Skin of body (tissue), 1 donor: ENCODE measurements at regions not wholly inside any gene's neighbourhood (a gene's known extent, or its start where the extent isn't known, plus 50 kb on each side); places are given as distances from the start of the nearest gene placed in this dataset.
A peak's percentile ranks its signal among the peaks of the same experiment; 100 is the strongest.

Experiments used
- DNase-seq: peaks from one replicate; lab custom pipeline; 2025; lab: John Stamatoyannopoulos, UW

GRCh38 chr10:3948843-3949242 lies 163.8 kb upstream of the KLF6 start:
- DNase-seq = no peak

GRCh38 chr10:3946234-3947229 lies 161.5 kb upstream of the KLF6 start:
- no peak for DNase-seq

GRCh38 chr10:3945026-3945425 lies 160.0 kb upstream of the KLF6 start:
- no peak for DNase-seq

- DNase-seq = no peak
Observed at GRCh38 chr10:3944591-3944990, 159.6 kb upstream of the KLF6 start.

- DNase-seq = no peak
Observed at GRCh38 chr10:3943695-3944257, 158.8 kb upstream of the KLF6 start.

DNA sequence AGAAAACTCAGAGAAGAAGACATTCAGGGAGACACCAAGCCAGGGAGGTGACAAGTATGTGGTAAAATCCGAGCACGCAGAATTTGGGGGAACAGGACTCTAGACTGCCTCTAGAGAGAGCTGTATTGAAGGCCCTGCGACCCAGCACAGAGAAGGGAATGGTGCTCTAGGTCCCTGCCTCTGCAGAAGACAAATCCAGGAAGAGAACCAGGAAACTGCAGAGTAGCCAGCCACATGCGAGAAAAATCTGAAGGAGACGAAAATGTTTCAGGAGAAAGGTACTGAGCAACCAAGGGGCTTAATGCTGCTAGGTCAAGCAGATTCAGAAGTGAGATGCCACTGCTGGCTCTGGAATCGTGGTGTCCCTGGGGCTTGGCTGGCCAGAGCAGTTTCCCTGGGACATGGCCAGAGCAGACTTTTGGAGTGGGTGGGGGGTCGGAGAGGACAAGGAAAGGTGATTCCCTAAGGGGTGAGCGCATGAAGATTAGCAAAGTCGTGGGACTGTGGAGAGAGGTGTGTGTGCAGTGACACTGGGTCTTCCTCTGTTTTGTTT lies 158.0 kb upstream of the KLF6 start:
- DNase-seq = no peak

DNA sequence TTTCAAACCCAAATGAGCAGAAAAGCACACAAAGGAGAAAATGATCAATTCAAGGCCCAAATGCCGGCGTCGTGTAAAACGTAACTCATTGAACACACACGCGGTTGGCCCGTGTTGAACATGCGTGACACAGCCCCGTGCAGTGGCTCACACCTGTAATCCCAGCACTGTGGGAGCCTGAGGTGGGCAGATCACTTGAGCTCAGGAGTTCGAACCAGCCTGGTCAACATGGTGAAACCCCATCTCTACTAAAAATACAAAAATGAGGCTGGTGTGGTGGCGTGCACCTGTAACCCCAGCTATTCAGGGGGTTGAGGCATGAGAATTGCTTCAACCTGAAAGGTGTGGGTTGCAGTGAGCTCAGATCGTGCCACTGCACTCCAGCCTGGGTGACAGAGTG lies 156.7 kb upstream of the KLF6 start:
- no peak for DNase-seq

- DNase-seq = no peak
Observed at GRCh38 chr10:3936422-3937040, 151.5 kb upstream of the KLF6 start.

- no peak for DNase-seq
Observed at GRCh38 chr10:3935933-3936359, 150.9 kb upstream of the KLF6 start.

DNA sequence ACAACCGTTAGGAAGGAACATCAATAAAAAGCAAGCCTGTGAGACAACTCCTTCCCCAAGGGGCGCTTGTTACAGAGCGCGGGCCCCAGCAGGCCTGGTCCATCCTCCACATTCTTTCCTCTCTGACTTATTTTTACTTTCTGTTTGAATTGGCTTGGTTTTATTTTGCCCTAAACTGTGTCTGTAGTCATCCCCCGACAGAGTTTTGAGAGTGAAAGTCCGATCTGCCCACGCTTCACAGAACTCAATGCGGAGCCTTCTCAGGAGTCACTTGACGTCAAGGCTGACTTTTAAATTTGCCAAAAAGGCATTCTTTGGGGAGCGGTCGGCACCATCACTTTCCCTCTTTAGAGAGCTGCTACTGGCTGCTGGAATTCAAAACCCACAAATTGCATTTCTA lies 150.1 kb upstream of the KLF6 start:
- peak; percentile 41 for DNase-seq

DNA sequence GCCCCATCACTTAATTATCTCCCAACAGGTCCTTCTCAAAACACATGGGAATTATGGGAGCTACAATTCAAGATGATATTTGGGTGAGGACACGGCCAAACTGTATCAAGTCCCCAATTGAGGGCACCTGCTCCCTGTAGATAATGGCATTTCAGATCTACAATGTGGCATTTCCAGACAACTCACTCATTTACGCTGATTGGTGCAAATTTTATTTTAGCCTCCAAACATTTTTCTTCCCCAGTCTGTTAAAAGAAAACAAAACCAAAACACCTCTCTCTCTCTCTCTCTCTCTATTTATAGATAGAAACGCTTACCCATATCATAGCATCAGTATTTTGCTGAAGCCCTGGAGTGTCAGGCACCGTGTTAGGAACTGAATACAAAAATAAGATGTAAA lies 148.7 kb upstream of the KLF6 start:
- DNase-seq = no peak

GRCh38 chr10:3932597-3933375 lies 147.8 kb upstream of the KLF6 start:
- DNase-seq = no peak

DNA sequence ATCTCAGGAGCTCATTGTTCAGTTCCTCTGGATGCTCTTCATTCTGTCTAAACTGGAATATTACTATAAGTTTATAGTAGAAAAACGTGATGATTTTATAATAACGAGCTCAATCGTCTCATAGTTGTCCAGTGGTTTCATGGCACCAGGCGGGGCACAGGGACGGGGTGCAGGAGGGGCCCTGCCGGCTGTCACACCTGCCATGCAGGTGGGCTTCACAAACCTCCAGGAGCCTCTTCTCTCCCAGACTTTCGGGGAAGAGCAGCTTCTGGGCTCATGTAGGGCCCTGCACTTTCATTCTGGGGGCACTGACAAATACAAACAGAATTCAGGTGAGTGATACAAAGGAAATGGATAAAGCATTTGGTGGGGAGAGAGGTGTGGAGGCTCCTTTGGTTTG lies 146.9 kb upstream of the KLF6 start:
- no peak for DNase-seq

DNA sequence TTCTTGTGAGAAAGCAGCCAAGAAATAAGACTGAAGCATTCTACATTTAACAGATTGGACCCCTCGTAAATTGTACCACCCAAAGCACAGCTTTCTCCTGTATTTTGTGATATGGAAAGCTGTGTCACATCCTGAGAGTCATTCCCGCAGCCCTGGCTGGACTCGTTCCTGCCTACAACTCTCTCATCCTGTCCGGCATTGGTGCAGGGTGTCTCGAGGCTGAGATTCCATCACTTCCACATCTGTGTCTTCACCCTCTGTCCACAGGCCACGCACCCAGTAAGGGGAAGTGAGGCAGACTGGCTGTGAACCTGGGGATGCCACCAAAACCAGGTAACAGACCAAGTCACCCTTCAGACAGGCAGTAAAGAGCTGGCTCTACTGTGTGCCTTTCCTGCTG lies 146.2 kb upstream of the KLF6 start:
- no peak for DNase-seq

GRCh38 chr10:3928569-3928968 lies 143.6 kb upstream of the KLF6 start:
- DNase-seq = no peak

DNA sequence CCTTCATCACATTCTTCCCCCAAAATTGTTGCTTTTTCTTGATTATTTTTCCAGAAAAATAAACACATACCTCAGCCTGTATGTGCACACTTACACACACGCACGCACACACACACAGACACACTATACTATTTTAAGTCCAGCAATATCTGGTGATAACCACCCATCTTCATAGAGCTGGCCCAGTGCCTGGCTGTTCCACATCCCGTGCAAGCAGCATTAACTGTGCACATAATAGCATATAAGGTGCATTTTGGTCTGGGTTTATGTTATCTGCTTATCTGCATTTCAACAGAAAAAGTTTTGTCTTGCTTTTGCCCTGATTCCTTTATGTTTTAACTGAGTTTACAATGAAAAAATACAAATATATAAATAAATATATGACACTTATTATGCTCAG lies 143.1 kb upstream of the KLF6 start:
- DNase-seq = no peak

GRCh38 chr10:3926675-3927525 lies 141.9 kb upstream of the KLF6 start:
- no peak for DNase-seq

DNA sequence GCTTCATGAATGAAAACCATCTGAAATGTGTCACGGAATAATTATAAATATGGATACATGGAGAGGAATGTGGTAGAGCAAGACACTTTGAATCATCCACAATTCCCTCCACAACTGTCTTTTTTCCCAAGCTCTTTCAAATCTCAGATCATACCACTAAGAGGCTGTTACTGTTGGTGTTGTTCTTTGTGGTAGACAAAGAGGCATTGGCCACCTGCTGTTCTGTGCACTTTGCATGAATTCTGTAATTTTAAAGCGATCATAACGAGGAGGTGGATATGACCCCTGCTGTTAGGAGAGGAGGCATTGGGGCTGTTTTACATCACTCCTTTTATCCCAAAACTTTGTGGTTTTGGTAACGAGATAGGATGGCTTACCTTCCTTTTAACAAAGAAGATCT lies 141.2 kb upstream of the KLF6 start:
- DNase-seq = no peak

- no peak for DNase-seq
Observed at GRCh38 chr10:3925184-3925583, 140.2 kb upstream of the KLF6 start.

DNA sequence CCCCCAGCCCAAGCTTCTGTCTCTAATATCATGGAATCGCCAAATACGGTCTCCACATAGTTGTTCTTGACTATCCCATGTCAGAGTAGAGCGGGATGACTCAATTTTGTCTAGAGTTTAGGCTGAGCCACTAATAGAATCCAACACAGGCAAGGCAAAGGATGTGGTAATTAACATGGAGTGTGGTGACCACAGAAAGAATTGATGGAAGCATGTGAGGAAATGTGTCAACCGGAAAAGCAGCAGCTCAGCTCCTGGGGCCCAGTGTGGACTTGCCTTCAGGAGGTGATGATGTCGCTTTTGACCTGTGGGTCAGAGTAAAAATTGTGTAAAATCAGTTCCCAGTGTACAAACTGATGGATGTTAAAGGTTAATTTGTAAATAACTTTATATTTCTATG lies 139.3 kb upstream of the KLF6 start:
- DNase-seq = peak; percentile 14
